Fibroblast of the conjunctiva (primary cell): ENCODE measurements at regions not wholly inside any gene's neighbourhood (a gene's known extent, or its start where the extent isn't known, plus 50 kb on each side); places are given as distances from the start of the nearest gene placed in this dataset.

Experiments used
- DNase-seq: peaks from one replicate; pipeline ENCODE4 v3.0.0-alpha.2; 2010; ENCODE audit warnings: low read depth

DNA sequence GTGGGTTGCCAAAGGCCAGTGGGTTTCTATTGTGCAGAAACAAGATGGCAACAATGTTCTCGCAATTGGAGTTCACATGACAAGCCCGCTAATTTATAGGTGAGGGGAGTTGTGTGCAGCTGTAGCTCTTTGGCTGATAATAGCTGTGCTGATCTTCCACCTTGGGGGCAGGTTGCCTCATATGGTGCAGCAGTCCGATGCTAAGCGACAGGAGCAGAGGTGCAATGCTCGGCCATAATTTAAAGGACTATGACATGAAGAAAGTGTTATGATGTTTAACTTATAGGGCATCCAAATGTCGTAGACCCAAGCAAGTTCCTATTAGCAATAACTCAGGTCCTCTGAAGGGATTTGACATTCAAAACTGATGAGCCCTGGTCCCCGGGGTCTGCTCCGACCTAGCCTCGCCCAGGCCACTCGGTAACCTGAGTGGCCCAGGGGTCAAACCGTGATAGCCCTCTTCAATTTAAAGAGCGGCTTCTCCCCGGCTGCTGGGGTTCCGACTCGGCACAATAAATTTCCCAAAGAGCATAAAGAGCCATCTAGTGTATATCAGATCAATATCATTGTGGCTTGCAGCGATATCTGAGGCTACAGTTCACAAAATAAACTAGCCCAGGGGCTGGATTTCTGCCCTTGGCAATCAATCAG is 724.0 kb downstream of the IRX1 start:
- no peak for DNase-seq

- DNase-seq = no peak
Observed at GRCh38 chr5:4330327-4330726, 734.7 kb downstream of the IRX1 start.

DNA sequence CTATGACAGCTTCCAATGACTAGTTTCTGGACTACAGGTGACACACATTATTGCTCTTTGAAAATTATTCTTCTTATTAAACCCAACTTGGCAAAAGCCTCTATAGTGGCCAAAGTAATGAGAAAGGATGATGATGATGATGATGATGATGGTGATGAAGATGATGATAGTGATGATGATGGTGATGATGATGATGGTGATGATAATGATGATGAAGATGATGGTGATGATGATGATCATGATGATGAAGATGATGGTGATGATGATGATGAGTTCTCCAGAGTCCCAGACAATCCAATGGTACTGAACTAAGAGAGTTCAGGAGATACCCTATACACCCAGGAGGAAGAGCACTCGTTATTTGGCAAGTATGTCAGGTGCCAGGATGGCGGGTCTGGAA is 739.4 kb downstream of the IRX1 start:
- DNase-seq = no peak

- DNase-seq = no peak
Observed at GRCh38 chr5:4337519-4337918, 741.9 kb downstream of the IRX1 start.

- no peak for DNase-seq
Observed at GRCh38 chr5:4339949-4340348, 744.3 kb downstream of the IRX1 start.

DNA sequence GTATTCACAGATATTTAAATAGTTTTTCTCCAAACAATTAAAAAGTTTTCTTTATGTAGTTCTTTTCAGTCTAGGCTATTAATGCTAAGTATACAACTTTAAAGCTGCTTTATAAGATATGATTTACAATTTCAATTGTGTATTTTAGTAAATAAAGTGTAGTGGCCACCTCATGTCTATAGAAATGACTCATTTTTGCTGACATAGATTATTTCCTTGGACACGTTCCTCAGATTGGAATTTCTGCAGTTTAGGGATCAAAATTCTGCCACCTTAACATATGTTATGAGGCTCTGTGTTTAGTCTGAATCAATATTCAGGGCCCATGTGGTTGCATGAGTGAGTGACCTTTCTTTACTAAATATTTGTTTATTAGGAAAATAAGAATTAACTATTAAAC is 750.2 kb downstream of the IRX1 start:
- DNase-seq = no peak

- DNase-seq = no peak
Observed at GRCh38 chr5:4348423-4348822, 752.8 kb downstream of the IRX1 start.

DNA sequence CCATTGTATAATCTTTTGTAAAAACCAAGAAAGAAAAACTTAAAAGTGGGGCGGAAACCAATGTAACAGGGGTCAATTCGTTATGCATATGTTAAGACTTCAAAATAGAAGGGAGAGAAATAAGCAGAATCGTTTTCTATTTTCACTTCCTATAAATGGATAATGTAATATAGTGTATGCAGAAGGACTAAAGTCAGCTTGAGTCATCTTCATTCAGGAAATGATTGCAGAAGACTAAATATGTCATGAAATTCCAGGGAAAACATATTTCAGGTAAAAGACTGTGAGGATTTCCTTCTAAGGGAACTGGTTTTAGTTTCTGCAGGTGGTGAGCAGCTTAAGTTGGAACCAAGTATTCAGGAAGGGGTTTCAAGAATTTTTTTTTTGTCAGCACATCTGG is 753.3 kb downstream of the IRX1 start:
- DNase-seq = no peak

GRCh38 chr5:4356201-4356600 is 760.6 kb downstream of the IRX1 start:
- no peak for DNase-seq

DNA sequence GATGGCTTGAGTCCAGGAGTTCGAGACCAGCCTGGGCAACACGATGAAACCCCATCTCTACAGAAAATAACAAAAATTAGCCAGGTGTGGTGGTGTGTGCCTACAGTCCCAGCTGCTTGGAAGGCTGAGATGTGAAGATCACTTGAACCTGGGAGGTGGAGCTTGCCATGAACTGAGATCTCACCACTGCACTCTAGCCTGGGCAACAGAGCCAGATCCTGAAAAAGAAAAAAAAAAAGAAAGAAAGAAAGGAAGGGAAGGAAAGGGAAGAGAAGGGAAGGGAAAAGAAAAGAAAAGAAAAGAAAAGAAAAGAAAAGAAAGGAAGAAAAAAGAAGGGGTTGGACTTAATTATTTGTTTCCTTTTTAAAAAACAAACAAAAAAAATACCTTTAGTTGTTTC is 764.2 kb downstream of the IRX1 start:
- DNase-seq = no peak

DNA sequence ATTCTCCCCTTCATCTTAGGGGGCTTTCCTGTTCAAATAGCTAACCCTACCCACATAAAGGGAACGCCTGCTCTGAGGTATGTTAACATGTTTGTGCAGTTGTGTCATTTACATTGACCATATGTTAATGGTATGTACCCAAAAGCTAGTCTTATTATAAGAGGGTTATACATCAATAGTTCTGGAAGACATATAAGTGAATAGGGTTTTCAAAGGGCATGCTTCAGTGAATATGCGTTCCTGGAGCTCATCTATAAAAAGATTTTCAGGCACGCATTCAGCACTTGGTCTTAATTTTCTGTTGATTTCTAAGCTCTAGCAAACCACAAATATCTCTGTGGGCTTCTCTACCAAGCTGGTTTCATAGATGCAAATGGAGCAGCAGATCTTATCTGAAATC is 766.1 kb downstream of the IRX1 start:
- DNase-seq = no peak

- DNase-seq = no peak
Observed at GRCh38 chr5:4362411-4362810, 766.8 kb downstream of the IRX1 start.

GRCh38 chr5:4363045-4363444 is 767.4 kb downstream of the IRX1 start:
- DNase-seq = no peak

DNA sequence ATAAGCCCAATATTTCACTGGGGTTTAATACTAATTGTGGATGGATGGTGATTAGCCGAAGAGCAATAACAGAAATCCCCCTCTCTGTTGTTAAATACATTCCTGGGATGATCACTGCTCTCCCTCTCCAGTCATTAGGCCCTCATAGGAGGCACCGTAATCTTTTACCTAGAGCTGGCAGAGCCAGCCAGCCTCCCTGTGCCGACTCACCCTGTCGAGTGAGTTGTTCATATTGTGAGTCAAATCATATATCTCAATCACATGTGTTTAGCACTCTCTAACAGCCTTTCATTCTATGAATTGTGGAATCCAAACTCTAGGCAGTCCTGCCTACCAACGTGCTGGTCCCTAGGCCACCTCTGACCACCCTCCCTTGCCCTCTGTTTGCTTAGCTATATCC is 771.0 kb downstream of the IRX1 start:
- no peak for DNase-seq

- DNase-seq = no peak
Observed at GRCh38 chr5:4370218-4370617, 769.9 kb upstream of the ADAMTS16 start.

DNA sequence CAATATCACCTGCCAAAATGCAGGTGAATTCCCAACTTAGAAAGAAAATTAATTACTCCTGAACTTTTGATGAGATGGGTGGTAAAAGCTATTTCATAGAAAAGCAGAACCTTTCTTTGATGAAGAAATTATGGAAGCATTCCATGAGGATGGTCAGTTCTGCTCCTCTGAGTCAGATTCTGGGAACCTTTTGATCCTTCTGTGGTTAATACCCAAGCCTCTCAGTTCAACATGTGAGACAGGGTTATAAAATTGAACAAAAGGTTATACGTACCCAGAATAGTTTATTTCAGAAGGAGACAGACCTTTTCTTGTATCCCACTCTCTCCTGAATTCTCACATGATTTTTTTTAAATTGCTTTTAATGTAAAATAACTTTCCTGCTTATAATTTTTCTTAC is 767.6 kb upstream of the ADAMTS16 start:
- DNase-seq = no peak

- DNase-seq = no peak
Observed at GRCh38 chr5:4373051-4373820, 766.9 kb upstream of the ADAMTS16 start.

DNA sequence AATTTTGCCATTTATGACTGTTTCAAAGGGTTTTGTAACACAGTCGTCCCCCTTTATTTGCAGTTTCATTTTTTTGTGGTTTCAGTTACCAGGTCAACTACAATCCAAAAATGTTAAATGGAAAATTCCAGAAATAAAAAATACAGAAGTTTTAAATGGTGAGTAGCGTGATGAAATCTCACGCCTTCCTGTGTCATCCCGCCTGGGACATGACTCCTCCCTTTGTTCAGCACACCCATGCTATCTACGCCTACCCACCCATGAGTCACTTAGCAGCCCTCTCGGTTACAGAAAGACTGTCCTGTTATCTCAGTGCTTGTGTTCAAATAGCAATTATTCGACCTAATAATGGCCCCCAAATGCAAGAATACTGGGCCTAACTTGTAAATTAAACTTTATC is 765.3 kb upstream of the ADAMTS16 start:
- peak; percentile 1 for DNase-seq

DNA sequence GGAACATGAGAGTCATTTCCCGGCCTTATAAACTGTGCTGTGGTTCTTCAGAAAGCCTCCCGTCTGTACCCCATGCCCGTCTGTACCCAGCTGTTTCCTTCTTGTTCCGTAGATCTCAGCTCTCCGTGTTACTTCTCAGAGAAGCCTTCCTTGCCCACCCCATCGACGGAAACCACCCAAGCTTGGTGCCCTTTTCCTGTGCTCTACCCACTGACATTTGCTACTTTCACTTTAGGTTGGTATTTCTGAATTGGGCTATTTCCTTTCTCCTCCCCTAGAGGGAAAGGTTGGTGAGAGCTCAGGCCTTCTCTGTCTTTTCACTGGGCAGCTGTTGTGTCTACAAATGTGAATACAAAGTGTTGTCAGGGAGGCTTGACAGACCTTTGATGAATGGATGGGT is 764.5 kb upstream of the ADAMTS16 start:
- DNase-seq = no peak

DNA sequence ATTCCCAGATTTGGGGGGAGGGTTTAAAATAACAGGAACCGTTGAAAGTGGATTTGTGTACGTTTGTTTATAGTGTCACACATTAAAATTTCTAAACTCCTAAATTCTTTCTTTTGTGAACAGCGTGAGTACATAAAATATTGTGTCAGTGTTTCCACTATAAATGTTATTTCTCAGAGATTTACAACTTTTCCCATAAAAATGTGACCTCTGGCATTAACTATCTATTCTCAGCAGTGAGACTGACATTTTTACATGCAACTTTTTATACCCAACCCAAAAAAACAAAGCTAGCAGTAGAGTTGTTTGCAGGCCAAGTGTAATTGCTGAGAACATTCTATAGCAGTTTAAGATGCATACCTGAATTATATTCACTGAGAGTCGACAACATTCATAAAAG is 757.0 kb upstream of the ADAMTS16 start:
- no peak for DNase-seq

DNA sequence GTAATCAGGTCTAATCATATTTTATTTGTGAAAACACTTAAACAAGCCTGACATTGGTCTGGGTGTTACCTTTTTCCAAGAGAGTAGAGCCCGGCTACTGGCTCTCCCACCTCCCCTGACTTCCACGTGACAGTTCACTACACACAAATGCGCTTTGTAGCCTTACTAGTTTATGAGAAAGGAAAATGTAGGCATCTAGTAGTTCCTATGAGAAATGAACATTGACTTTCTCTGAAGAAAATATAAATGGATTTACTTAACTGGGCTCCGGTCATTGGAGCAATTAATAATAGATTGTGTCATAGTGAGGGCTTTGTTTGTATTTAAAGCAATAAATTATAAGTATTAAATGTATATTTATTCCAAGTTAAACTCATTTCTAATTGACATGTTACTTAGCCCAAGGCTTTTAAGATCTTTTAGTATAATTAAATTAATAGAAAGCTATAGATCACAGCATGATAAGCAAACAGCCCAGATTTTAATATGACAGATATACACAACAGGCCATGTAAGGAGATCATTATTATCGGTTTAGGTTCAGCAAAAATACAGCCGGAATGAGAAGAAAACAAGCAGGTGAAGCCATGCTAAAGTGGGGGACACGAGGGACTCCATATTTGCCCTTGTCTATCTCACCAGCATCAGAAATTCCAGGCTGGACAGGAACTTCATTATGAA is 756.5 kb upstream of the ADAMTS16 start:
- DNase-seq = no peak

- no peak for DNase-seq
Observed at GRCh38 chr5:4384649-4385048, 755.5 kb upstream of the ADAMTS16 start.

- DNase-seq = no peak
Observed at GRCh38 chr5:4386152-4386551, 754.0 kb upstream of the ADAMTS16 start.
